ENCODE measurements at regions not wholly inside any gene's neighbourhood (a gene's known extent, or its start where the extent isn't known, plus 50 kb on each side); places are given as distances from the start of the nearest gene placed in this dataset.

GRCh38 chr1:194644528-194644927 lies 1458.1 kb upstream of the B3GALT2 start:
- no peak for TF ChIP-seq CTCF (IDR thresholded peaks at IDR 0.05; ENCODE audit: low read depth, low read length, poor library complexity, severe bottlenecking)
- no peak for TF ChIP-seq EZH2phosphoT487 (IDR thresholded peaks at IDR 0.05; ENCODE audit: borderline replicate concordance, low read length)
